GM10266 (cell line): ENCODE measurements at regions not wholly inside any gene's neighbourhood (a gene's known extent, or its start where the extent isn't known, plus 50 kb on each side); places are given as distances from the start of the nearest gene placed in this dataset.

Experiments used
- DNase-seq: peaks from one replicate; pipeline ENCODE4 v3.0.0; 2012; ENCODE audit errors: extremely low spot score
- CTCF ChIP-seq: IDR thresholded peaks from 2 replicates; pipeline ENCODE4 v1.5.1; 2012; ENCODE audit warnings: mild to moderate bottlenecking, low read depth; ENCODE audit not compliant: control insufficient read depth, insufficient read depth; ENCODE audit errors: missing control alignments

DNA sequence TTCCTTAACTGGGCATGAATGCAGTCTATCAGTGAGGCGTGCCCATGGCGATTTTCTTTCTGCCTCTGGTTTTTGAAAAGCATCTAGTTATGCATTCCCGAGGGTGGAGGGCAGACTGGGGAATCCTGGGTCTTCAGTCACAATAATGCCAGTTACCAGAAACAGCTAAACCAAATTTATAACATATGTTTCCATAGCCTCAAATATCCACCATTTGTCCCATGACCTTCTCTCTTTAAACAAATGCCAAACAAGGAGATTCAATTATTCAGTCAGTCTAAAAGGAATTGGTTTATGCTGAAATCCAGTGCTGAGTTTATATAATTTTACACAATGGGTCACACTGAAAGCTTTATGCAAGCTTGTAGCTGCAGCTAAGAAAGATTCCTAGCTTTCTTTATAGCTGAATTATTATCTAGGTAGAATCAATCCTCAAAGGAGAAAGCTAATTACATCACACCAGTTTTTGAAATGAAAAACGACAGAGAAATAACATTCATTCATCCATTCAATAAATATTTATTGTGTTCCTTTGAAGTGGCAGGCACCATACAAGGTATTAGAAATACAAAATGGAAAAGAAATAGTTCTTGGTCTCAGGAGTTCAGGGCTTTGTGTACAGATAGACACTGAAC, 131.3 kb upstream of the RAP1B start:
- TF ChIP-seq CTCF: no peak
- DNase-seq: no peak

- TF ChIP-seq CTCF: no peak
- no peak for DNase-seq
Observed at GRCh38 chr12:68479896-68480291, 130.8 kb upstream of the RAP1B start.

DNA sequence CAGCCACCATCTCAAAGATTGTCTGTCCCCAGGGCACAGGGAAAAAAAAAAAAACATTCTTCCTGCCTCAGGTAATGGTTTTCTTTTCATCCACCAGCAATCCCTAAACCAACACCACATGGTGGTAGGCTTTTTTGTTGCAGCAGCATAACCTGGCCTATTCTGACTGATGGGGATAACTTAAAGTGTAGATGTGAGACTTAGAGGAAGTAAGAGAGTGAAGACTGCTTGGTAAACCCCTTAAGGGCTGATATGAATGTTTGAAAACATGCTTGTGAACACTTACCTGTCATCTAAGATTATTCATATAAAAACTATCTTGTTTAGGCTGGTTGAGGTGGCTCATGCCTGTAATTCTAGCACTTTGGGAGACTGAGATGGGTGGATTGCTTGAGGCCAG, 130.2 kb upstream of the RAP1B start:
- DNase-seq: no peak

GRCh38 chr12:68481181-68481941, 129.3 kb upstream of the RAP1B start:
- peak; percentile 32 for DNase-seq
- no peak for TF ChIP-seq CTCF

More for the DNA sequence above, 130.2 kb upstream of the RAP1B start:
- TF ChIP-seq CTCF: no peak

GRCh38 chr12:68482014-68482413, 128.7 kb upstream of the RAP1B start:
- no peak for DNase-seq

GRCh38 chr12:68482660-68483059, 128.0 kb upstream of the RAP1B start:
- no peak for TF ChIP-seq CTCF
- DNase-seq: peak; percentile 67

More at GRCh38 chr12:68482014-68482413, 128.7 kb upstream of the RAP1B start:
- no peak for TF ChIP-seq CTCF
